GM13977 (cell line): ENCODE measurements at regions not wholly inside any gene's neighbourhood (a gene's known extent, or its start where the extent isn't known, plus 50 kb on each side); places are given as distances from the start of the nearest gene placed in this dataset.

Source experiments
- DNase-seq: peaks from one replicate; pipeline ENCODE4 v3.0.0; 2012; ENCODE audit warnings: low spot score
- CTCF ChIP-seq: IDR thresholded peaks from 2 replicates; pipeline ENCODE4 v1.5.1; 2012; ENCODE audit warnings: mild to moderate bottlenecking, control low read depth; ENCODE audit not compliant: insufficient read depth; ENCODE audit errors: extremely low read depth, missing control alignments
- in situ Hi-C: fragments of 300-500 bp; cut with MboI; formaldehyde crosslinking; loops from one replicate; pipeline ENCODE4 v1.12.0; 2022; ENCODE audit warnings: low sequenced_read_pairs, low pct_unique_long_range_greater_than_20kb, mixed read lengths, inconsistent platforms; ENCODE audit not compliant: unreplicated experiment

- in situ Hi-C loops, result no loop called here
- DNase-seq, result no peak
- TF ChIP-seq CTCF, result no peak
Measured at GRCh38 chr2:196538646-196539045, 100.9 kb upstream of the CCDC150 start.

GRCh38 chr2:196544906-196545433 lies 94.5 kb upstream of the CCDC150 start:
- in situ Hi-C loops, result no loop called here
- no peak for DNase-seq
- TF ChIP-seq CTCF, result no peak

- no peak for TF ChIP-seq CTCF
- DNase-seq, result no peak
- in situ Hi-C loops, result no loop called here
Measured at GRCh38 chr2:196546151-196546919, 93.2 kb upstream of the CCDC150 start.

- no peak for DNase-seq
- in situ Hi-C loops, result no loop called here
- no peak for TF ChIP-seq CTCF
Measured at GRCh38 chr2:196549052-196549451, 90.5 kb upstream of the CCDC150 start.

- in situ Hi-C loops, result no loop called here
- DNase-seq, result no peak
- no peak for TF ChIP-seq CTCF
Measured at GRCh38 chr2:196551014-196551413, 88.5 kb upstream of the CCDC150 start.

- in situ Hi-C loops, result no loop called here
- no peak for TF ChIP-seq CTCF
Measured at GRCh38 chr2:196555161-196555560, 84.4 kb upstream of the CCDC150 start.

More at GRCh38 chr2:196555161-196555560, 84.4 kb upstream of the CCDC150 start:
- no peak for DNase-seq
